Astrocyte of the cerebellum (primary cell): ENCODE measurements at regions not wholly inside any gene's neighbourhood (a gene's known extent, or its start where the extent isn't known, plus 50 kb on each side); places are given as distances from the start of the nearest gene placed in this dataset.

Source experiments
- DNase-seq: peaks from one replicate; pipeline ENCODE4 v3.0.0-alpha.2; 2011; ENCODE audit warnings: low read depth
- H3K4me3 ChIP-seq: 2 replicates; pipeline ENCODE4 v1.5.1; 2011; ENCODE audit warnings: mild to moderate bottlenecking, low read depth, low read length, moderate library complexity
- in situ Hi-C: cut with HindIII; loops from 2 replicates; pipeline ENCODE4 v1.10.0; 2017; ENCODE audit warnings: low sequenced_read_pairs
- TF ChIP-seq, protein P1 (sequence below): IDR thresholded peaks from 2 replicates; pipeline ENCODE4 v1.5.1; 2012; ENCODE audit warnings: low read length, low read depth, moderate library complexity, mild to moderate bottlenecking; ENCODE audit errors: missing control alignments

DNA sequence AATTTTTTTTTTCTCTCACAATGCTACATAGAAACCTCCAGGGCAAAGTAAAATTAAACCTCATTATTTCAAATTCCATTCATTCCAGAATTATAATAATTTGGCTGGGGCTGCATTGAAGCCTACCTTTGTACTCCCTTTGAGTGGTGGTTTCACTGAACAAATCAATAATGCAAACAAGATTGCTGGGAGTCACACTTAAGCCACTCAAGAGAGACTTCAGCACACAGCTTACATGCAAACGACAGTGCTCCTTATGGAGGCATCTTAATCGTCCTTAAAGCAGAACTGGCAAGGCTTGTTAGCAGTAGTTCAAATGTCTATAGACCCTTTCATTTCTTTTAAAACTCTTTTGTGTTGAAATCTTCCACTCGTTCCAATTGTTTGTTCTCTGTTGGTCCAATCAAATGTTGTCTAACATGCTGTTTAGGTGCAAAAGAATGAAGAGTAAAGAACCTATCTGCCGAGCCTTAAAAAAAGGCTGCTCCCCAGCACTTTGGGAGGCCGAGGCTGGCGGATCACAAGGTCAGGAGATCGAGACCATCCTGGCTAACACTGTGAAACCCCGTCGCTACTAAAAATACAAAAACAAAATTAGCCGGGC, 294.9 kb downstream of the FGFR2 start:
- H3K4me3 ChIP-seq: no peak overlapping the region
- in situ Hi-C loops: no loop called here
- TF ChIP-seq, protein P1, sequence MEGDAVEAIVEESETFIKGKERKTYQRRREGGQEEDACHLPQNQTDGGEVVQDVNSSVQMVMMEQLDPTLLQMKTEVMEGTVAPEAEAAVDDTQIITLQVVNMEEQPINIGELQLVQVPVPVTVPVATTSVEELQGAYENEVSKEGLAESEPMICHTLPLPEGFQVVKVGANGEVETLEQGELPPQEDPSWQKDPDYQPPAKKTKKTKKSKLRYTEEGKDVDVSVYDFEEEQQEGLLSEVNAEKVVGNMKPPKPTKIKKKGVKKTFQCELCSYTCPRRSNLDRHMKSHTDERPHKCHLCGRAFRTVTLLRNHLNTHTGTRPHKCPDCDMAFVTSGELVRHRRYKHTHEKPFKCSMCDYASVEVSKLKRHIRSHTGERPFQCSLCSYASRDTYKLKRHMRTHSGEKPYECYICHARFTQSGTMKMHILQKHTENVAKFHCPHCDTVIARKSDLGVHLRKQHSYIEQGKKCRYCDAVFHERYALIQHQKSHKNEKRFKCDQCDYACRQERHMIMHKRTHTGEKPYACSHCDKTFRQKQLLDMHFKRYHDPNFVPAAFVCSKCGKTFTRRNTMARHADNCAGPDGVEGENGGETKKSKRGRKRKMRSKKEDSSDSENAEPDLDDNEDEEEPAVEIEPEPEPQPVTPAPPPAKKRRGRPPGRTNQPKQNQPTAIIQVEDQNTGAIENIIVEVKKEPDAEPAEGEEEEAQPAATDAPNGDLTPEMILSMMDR: no peak
- DNase-seq: no peak

DNA sequence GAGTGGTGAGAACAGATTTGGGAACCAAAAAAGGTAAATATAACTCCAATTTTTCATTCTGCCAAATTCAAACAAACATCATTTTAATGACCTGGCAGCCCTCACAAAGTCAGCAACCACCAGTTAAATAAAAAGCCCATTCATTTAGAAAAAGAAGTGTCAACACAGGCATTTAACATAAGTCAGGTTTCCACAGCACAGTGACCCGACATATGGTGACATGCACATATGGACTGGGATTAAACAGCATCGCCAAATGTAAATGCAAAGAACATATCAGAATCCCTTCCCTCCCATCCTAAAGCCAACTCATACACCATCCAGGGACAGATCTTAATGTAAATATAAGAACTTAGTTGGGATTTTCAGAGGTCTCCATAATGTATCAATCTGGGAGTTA, 293.2 kb downstream of the FGFR2 start:
- TF ChIP-seq, protein P1: no peak
- H3K4me3 ChIP-seq: no peak overlapping the region
- in situ Hi-C loops: no loop called here
- no peak for DNase-seq

DNA sequence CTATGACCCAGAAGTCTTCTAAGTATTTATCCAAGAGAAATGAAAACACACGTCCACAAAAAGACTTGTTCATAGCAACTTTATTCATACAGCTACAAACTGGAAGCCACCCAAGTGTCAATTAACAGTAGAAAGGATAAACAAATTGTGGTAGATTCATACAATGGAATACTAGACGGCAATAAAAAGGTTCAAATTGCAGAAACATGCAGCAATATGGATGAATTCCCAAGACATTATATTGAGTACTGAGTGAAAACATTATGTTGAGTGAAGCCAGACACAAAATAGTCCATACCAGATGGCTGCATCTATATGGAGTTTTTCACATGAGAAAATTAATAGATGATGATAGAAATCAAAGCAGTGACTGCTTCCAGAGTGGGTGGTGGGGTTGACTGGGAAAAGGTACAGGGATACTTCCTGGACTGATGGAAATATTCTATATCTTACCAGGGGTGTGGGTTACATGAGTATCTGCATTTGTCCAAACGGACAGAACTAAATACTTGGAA, 292.0 kb downstream of the FGFR2 start:
- in situ Hi-C loops: no loop called here
- H3K4me3 ChIP-seq: no peak overlapping the region
- no peak for DNase-seq

DNA sequence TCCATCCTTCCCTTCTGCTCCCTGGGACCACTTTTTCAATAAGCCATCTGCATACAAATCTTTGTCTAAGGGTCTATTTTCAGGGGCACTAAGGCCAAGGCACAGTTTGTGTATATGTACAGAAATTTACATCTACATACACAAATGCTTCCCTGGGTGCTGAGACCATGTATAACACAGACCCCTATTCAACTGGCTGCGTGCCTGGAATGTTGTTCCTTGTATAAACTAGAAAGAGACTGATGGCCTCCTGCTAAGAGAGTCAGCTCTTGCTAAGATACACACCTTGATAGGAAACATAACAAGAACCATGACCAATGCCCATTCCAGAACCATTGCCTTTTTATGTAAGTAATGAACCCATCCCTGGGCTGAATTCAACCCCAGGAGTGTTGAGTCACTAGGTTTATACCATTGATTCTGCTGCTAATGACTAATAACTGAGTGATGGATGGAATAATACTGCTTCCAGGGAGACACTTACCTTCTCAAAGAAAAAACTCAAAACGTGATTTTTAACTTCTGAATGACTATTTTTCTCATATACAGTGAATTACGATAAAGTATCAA, 290.7 kb downstream of the FGFR2 start:
- TF ChIP-seq, protein P1: no peak
- no peak overlapping the region for H3K4me3 ChIP-seq
- no peak for DNase-seq
- in situ Hi-C loops: no loop called here

More for the DNA sequence above, 292.0 kb downstream of the FGFR2 start:
- TF ChIP-seq, protein P1: no peak

DNA sequence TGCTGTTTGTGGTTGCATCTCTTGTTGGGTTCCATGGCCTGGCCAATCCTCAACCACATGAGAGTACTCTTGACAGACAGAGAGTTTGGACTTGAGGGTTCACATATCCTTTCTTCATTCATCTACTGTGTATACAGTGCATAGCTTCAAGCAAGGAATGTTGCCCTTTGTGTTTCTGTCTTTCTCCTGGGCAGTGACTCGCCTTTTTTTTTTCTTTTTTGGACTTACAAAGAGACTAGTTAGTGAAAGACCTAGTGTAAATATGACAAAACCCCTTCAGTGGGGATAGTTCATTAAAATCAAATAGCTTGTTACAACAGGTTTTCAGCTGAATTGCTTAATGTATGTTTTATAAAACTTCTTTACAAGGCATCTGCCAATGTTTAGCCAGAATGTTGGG, 290.2 kb downstream of the FGFR2 start:
- H3K4me3 ChIP-seq: no peak overlapping the region
- DNase-seq: no peak
- TF ChIP-seq, protein P1: no peak
- in situ Hi-C loops: no loop called here

DNA sequence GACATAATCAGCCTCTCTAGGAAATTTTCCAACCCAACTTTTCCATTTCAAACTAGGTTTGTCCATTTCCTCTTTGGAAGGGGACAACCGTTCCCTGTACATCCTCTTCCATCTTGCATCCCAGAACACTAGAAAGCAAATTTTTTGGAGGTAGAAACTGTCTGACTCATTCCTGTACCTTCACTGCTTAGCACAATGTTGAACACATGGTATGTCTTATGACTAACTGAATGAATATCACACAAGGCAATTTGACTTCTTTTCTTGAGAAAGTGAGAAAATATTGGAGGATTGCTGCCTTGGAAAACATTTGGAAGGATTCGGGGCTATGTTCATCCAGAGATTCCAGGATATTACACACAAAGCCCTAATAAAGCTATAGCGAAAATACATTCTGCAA, 289.1 kb downstream of the FGFR2 start:
- in situ Hi-C loops: no loop called here
- no peak for DNase-seq
- H3K4me3 ChIP-seq: no peak overlapping the region
- TF ChIP-seq, protein P1: no peak
